GM21390 (cell line): ENCODE measurements at regions not wholly inside any gene's neighbourhood (a gene's known extent, or its start where the extent isn't known, plus 50 kb on each side); places are given as distances from the start of the nearest gene placed in this dataset.

ENCODE experiments used
- ATAC-seq: cut with Tn5 transposase; IDR thresholded peaks from one replicate; pipeline ENCODE4 v1.9.1; 2021; ENCODE audit not compliant: unreplicated experiment

DNA sequence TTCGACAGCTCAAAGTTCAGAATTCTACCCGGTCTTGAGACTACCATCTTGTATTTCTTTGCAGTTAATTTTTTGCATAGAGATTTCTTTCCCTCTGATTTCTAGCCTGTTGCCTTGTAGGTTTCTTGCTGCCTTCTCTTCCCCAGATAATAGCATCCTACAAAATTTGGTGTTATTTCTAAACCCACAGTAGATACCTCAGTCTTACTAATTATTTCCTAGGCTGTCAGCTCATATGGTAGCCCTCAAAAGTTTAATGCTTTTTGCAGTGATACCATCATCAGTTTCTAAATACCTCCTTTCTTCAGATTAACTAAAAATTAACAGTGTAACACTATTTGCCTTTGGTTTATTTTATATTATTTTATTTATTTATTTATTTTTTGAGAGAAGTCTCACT, 61.9 kb upstream of the TMPO start:
- ATAC-seq: no peak

DNA sequence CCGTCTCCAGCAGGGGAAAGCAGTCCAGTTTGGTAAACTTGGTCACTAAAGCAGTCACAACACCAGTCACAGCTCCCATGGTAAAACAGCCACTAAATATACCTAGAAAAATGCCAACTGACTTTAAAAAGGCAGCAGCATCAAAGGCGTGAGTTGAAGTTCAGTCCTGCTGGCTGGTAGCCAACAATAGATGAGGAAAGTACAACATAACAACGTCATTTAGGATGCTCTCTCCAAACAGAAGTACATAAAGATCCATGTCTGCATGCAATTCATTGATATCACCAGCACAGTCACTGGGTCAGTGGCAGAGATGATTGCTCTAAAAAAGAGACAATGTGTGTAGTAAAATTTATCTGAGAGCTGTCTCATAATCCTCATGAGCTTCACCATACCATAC, 59.3 kb upstream of the TMPO start:
- no peak for ATAC-seq

DNA sequence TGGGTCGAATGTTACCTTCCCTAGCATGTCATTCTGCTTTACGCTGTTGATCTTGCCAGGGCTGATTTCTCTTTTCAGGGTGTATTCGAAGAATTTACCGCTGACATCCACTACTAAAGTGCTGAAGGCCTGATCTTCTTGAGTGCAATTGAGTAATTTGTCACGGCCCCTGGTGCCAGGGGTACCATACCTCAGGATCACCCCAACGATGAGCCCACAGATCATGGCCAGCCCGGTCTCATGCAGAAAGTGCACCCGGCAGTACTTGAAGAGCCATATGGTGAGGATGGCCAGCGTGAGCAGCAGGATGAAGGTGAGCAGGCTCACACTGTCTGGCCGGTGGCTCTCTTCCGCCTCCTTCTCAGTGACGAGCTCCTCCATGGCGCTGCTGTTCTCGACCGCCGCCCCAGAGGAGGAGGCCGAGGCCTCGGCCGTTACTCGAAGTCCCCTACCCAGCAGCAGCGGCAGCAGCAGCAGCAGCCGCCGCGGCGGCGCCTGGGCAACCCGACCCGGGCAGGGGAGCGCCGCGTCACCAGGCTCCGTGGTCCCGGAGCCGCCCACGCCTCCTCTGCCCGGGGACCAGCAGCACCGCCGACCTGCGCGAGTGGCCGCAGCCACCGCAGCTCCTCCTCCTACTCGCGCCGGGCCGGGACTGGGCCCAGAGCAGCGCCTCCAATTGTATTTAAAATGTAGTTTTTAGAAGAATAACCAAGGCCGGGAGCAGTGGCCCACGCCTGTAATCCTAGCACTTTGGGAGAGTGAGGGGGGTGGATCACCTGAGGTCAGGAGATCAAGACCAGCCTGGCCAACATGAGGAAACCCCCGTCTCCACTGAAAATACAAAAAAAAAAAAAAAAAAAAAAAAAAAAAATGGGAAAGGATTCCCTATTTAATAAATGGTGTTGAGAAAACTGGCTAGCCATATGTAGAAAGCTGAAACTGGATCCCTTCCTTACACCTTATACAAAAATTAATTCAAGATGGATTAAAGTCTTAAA, 58.5 kb upstream of the TMPO start:
- peak; percentile 94 for ATAC-seq

DNA sequence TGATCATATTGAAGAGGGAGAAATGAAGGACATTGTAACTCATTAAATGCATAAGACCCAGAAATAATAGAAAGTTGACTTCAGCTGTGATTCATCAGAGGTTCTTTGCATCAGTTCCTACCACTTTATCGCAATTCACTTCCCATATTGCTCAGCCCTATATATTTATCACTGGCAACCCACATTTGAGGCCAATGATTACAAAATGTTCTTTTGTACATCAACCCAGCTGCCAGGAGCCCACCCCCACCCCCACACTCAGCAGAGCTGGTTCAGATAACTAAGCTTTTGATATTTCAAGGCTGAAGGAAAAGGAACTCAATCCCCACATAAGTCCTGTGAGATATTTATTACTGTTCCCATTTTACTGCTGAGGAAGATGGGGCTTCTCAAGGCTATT, 51.2 kb upstream of the TMPO start:
- ATAC-seq: no peak

DNA sequence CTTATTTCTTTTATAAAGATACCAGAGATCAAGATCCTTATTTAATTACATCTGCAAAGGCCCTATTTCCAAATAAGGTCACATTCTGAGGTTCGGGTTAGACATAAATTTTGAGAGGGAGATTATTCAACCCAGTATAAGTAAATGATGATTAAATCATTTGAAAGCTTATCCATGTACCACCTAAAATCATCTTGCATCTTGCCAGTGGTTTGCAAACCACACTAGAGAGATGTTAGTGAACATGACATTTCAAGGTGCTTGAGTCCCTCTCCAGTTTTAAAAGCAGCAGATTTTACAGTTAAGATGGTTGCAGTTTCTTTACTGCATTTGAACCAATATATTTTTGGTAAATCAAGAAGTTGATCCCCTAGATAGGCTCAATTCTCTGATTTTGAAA, 49.9 kb upstream of the TMPO start:
- no peak for ATAC-seq
